IMR-90 (cell line): ENCODE measurements at regions not wholly inside any gene's neighbourhood (a gene's known extent, or its start where the extent isn't known, plus 50 kb on each side); places are given as distances from the start of the nearest gene placed in this dataset.
A peak's percentile ranks its signal among the peaks of the same experiment; 100 is the strongest.

ENCODE experiments used
- ATAC-seq: fragments of 200-7000 bp; cut with Tn5 transposase; 2 replicates; pipeline ENCODE4 v1.9.1; 2020; ENCODE audit warnings: low read depth, mild to moderate bottlenecking, moderate library complexity
- BruUV-seq: library from RNA; stranded (reverse); fragments of 400-500 nt; replicated peaks from 2 replicates; lab custom pipeline; 2021; lab: Mats Ljungman, UMichigan
- CTCF ChIA-PET: fragments of 300-600 bp; formaldehyde crosslinking; extraction: SDS; loops from one replicate; lab custom pipeline; 2021; ENCODE audit warnings: antibody characterized with exemption; lab: Yijun Ruan, JAX
- POLR2A ChIA-PET: fragments of 300-600 bp; sonication (Branson Sonifier 250); formaldehyde crosslinking; loops from one replicate; lab custom pipeline; 2022; ENCODE audit warnings: antibody characterized with exemption; ENCODE audit not compliant: unreplicated experiment; lab: Charles Lee
- DNase-seq: peaks from one replicate; pipeline ENCODE4 v3.0.0; 2013
- H2AFZ ChIP-seq: replicated peaks from 2 replicates; pipeline ENCODE3; 2013; ENCODE audit warnings: low read length, mild to moderate bottlenecking; ENCODE audit not compliant: poor library complexity
- H2AK5ac ChIP-seq: 2 replicates; pipeline ENCODE4 v1.6.1; 2013; ENCODE audit warnings: low read depth, low read length, inconsistent platforms
- H2AK9ac ChIP-seq: replicated peaks from 2 replicates; pipeline ENCODE3; 2013; ENCODE audit warnings: mild to moderate bottlenecking, low read depth, low read length, moderate library complexity; ENCODE audit not compliant: poor library complexity
- H2BK120ac ChIP-seq: 2 replicates; pipeline ENCODE4 v1.6.1; 2013; ENCODE audit warnings: low read depth, low read length, inconsistent platforms
- H2BK15ac ChIP-seq: 3 replicates; pipeline ENCODE4 v1.6.1; 2013; ENCODE audit warnings: low read depth, low read length, inconsistent platforms
- H2BK20ac ChIP-seq: 2 replicates; pipeline ENCODE4 v1.6.1; 2013; ENCODE audit warnings: low read depth, mild to moderate bottlenecking, inconsistent platforms, low read length, moderate library complexity
- H2BK5ac ChIP-seq: 2 replicates; pipeline ENCODE4 v1.6.1; 2013; ENCODE audit warnings: mild to moderate bottlenecking, low read depth, low read length, inconsistent platforms; ENCODE audit not compliant: poor library complexity, severe bottlenecking
- H3K14ac ChIP-seq: replicated peaks from 2 replicates; pipeline ENCODE4 v1.6.1; 2013; ENCODE audit warnings: low read depth, low read length, inconsistent platforms
- H3K18ac ChIP-seq: 2 replicates; pipeline ENCODE4 v1.6.1; 2013; ENCODE audit warnings: low read depth, low read length, control low read depth
- H3K23ac ChIP-seq: 2 replicates; pipeline ENCODE4 v1.6.1; 2013; ENCODE audit warnings: low read depth, low read length, inconsistent platforms
- H3K27ac ChIP-seq: 2 replicates; pipeline ENCODE4 v1.5.1; 2013; ENCODE audit warnings: mild to moderate bottlenecking, control low read depth, low read length; ENCODE audit not compliant: insufficient read depth
- H3K27me3 ChIP-seq: 2 replicates; pipeline ENCODE4 v1.6.1; 2013; ENCODE audit warnings: low read length; ENCODE audit not compliant: control insufficient read depth, insufficient read depth
- H3K36me3 ChIP-seq: 2 replicates; pipeline ENCODE4 v1.6.1; 2013; ENCODE audit warnings: low read length, mixed read lengths; ENCODE audit not compliant: control insufficient read depth, insufficient read depth
- H3K4ac ChIP-seq: 2 replicates; pipeline ENCODE4 v1.6.1; 2013; ENCODE audit warnings: low read depth, low read length, inconsistent platforms
- H3K4me1 ChIP-seq: 2 replicates; pipeline ENCODE4 v1.6.1; 2013; ENCODE audit warnings: low read length, mixed read lengths; ENCODE audit not compliant: control insufficient read depth, insufficient read depth
- H3K4me2 ChIP-seq: 2 replicates; pipeline ENCODE4 v1.6.1; 2013; ENCODE audit warnings: low read depth, mild to moderate bottlenecking, control low read depth, low read length, moderate library complexity
- H3K4me3 ChIP-seq: 2 replicates; pipeline ENCODE4 v1.5.1; 2013; ENCODE audit warnings: low read depth, mild to moderate bottlenecking, control low read depth, low read length, moderate library complexity; ENCODE audit not compliant: insufficient read depth
- H3K56ac ChIP-seq: 2 replicates; pipeline ENCODE4 v1.6.1; 2013; ENCODE audit warnings: low read length, inconsistent platforms; ENCODE audit not compliant: insufficient read depth; ENCODE audit errors: extremely low read depth
- H3K79me1 ChIP-seq, 2 experiments: 2 replicates each; pipeline ENCODE4 v1.6.1; 2013; ENCODE audit warnings: low read length in 2 of 2, inconsistent platforms in 1 of 2, low read depth in 1 of 2
- H3K9ac ChIP-seq: 2 replicates; pipeline ENCODE4 v1.6.1; 2013; ENCODE audit warnings: low read depth, low read length, control low read depth
- H3K9me1 ChIP-seq: 2 replicates; pipeline ENCODE4 v1.6.1; 2013; ENCODE audit warnings: low read length, inconsistent platforms; ENCODE audit not compliant: insufficient read depth
- H3K9me3 ChIP-seq: 2 replicates; pipeline ENCODE4 v1.6.1; 2013; ENCODE audit warnings: low read length; ENCODE audit not compliant: control insufficient read depth, insufficient read depth
- H4K20me1 ChIP-seq: 2 replicates; pipeline ENCODE4 v1.6.1; 2013; ENCODE audit warnings: low read length, inconsistent platforms; ENCODE audit not compliant: insufficient read depth
- H4K5ac ChIP-seq: 2 replicates; pipeline ENCODE4 v1.6.1; 2013; ENCODE audit warnings: mild to moderate bottlenecking, low read depth, low read length, control low read depth
- H4K8ac ChIP-seq, 2 experiments: 2 replicates each; pipeline ENCODE4 v1.6.1; 2013; ENCODE audit warnings: low read depth in 2 of 2, low read length in 2 of 2, control low read depth in 1 of 2, inconsistent platforms in 1 of 2
- H4K91ac ChIP-seq: 2 replicates; pipeline ENCODE4 v1.6.1; 2013; ENCODE audit warnings: low read depth, low read length, inconsistent platforms; ENCODE audit not compliant: insufficient read depth
- BHLHE40 ChIP-seq: fragments of 150-350 bp; IDR thresholded peaks from 2 replicates; pipeline ENCODE4 v1.6.1; 2016; ENCODE audit warnings: mild to moderate bottlenecking, low read depth, low read length
- ELK1 ChIP-seq: fragments of 150-350 bp; IDR thresholded peaks from 2 replicates; pipeline ENCODE4 v1.6.1; 2016; ENCODE audit warnings: low read depth, mild to moderate bottlenecking, low read length, moderate library complexity, borderline replicate concordance
- FOS ChIP-seq: fragments of 150-350 bp; IDR thresholded peaks from 2 replicates; pipeline ENCODE4 v1.6.1; 2016; ENCODE audit warnings: low read depth, low read length
- MAZ ChIP-seq: IDR thresholded peaks from 2 replicates; pipeline ENCODE4 v1.6.1; 2012; ENCODE audit warnings: low read depth, mild to moderate bottlenecking, low read length, improper control_type of control experiment, moderate library complexity, borderline replicate concordance
- MXI1 ChIP-seq: IDR thresholded peaks from 2 replicates; pipeline ENCODE4 v1.6.1; 2012; ENCODE audit warnings: low read depth, mild to moderate bottlenecking, low read length, moderate library complexity, borderline replicate concordance
- POLR2A ChIP-seq: IDR thresholded peaks from 2 replicates; pipeline ENCODE4 v1.6.1; 2012; ENCODE audit warnings: mild to moderate bottlenecking, low read depth, low read length
- RAD21 ChIP-seq: IDR thresholded peaks from 2 replicates; pipeline ENCODE4 v1.6.1; 2012; ENCODE audit warnings: low read length, improper control_type of control experiment
- RCOR1 ChIP-seq: IDR thresholded peaks from 2 replicates; pipeline ENCODE4 v1.6.1; 2012; ENCODE audit warnings: mild to moderate bottlenecking, low read length, improper control_type of control experiment; ENCODE audit not compliant: insufficient replicate concordance
- RFX5 ChIP-seq: IDR thresholded peaks from 2 replicates; pipeline ENCODE4 v1.8.0; 2012; ENCODE audit warnings: low read depth, mild to moderate bottlenecking, low read length, moderate library complexity
- USF2 ChIP-seq: fragments of 150-350 bp; IDR thresholded peaks from 2 replicates; pipeline ENCODE4 v1.6.1; 2017; ENCODE audit warnings: mild to moderate bottlenecking, antibody characterized with exemption, low read length, low read depth
- WGBS, 2 experiments: methylation state at CpG; one replicate each; pipeline versions ENCODE4 v1.1.5 to v1.1.7; 2013; ENCODE audit warnings: missing lambda C conversion rate in 2 of 2; ENCODE audit not compliant: insufficient read length in 1 of 2; ENCODE audit errors: extremely low coverage in 2 of 2; 5-methylcytosine and 5-hydroxymethylcytosine counted together
- dilution Hi-C: fragments of 300-500 bp; cut with HindIII; formaldehyde crosslinking; loops from one replicate; pipeline ENCODE4 v1.14.3; 2018; ENCODE audit warnings: low sequenced_read_pairs; ENCODE audit not compliant: unreplicated experiment
- in situ Hi-C: fragments of 300-500 bp; cut with MboI; formaldehyde crosslinking; loops from 3 replicates; pipeline ENCODE4 v1.14.3; 2019; ENCODE audit warnings: low sequenced_read_pairs, inconsistent platforms, mixed read lengths
- intact Hi-C: fragments of 100-400 bp; cut with micrococcal nuclease; formaldehyde crosslinking; loops from 2 replicates; pipeline ENCODE4 v1.10.0; 2022

GRCh38 chr13:59414006-59414405 lies 749.7 kb downstream of the DIAPH3 start:
- no peaks in the 10 kb centered on the region for H3K79me1 ChIP-seq
- H3K9me3 ChIP-seq: no peaks in the 10 kb centered on the region
- no peak overlapping the region for H3K4me3 ChIP-seq
- H3K23ac ChIP-seq: no peak overlapping the region
- H4K20me1 ChIP-seq: no peaks in the 10 kb centered on the region
- intact Hi-C loops: no loop called here
- TF ChIP-seq FOS (no peak), POLR2A (no peak), RFX5 (no peak), RAD21 (no peak), RCOR1 (no peak), MXI1 (no peak), ELK1 (no peak), MAZ (no peak), USF2 (no peak), BHLHE40 (no peak)
- H3K9ac ChIP-seq: no peak overlapping the region
- no peak overlapping the region for H2BK15ac ChIP-seq
- no peak overlapping the region for H2BK120ac ChIP-seq
- H3K36me3 ChIP-seq: no peaks in the 10 kb centered on the region
- no TSS peak for BruUV-seq
- H3K4ac ChIP-seq: no peak overlapping the region
- no peak overlapping the region for H2AK5ac ChIP-seq
- DNase-seq: peak; percentile 45
- in situ Hi-C loops: no loop called here
- ChIA-PET POLR2A (no interaction called here), CTCF (no interaction called here)
- WGBS, 2 experiments: no CpG with 5 or more reads among the region's 1 CpG
- no peak overlapping the region for H3K27ac ChIP-seq
- H3K9me1 ChIP-seq: no peaks in the 10 kb centered on the region
- no peak overlapping the region for H3K18ac ChIP-seq
- no peak overlapping the region for H3K14ac ChIP-seq
- H2BK5ac ChIP-seq: no peak overlapping the region
- ATAC-seq: no peak; the same call in 1 of the 2 replicates
- H2AK9ac ChIP-seq: no peak overlapping the region
- no peak overlapping the region for H2AFZ ChIP-seq
- no peak overlapping the region for H3K4me2 ChIP-seq
- no peak overlapping the region for H4K91ac ChIP-seq
- no peak overlapping the region for H4K5ac ChIP-seq
- H3K27me3 ChIP-seq: no peaks in the 10 kb centered on the region
- dilution Hi-C loops: no loop called here
- no peak overlapping the region for H2BK20ac ChIP-seq
- H3K56ac ChIP-seq: no peak overlapping the region
- H4K8ac ChIP-seq: no peak overlapping the region
- H3K4me1 ChIP-seq: no peaks in the 10 kb centered on the region
